ENCODE measurements at regions not wholly inside any gene's neighbourhood (a gene's known extent, or its start where the extent isn't known, plus 50 kb on each side); places are given as distances from the start of the nearest gene placed in this dataset.

GRCh38 chr21:24395320-24395923 lies 1211.9 kb downstream of the MRPL39 start:
- H3K27ac ChIP-seq (ENCODE audit: low read depth, low read length), result no peak overlapping the region
- H3K4me3 ChIP-seq (ENCODE audit: low read depth, low read length), result no peak overlapping the region
- H3K9ac ChIP-seq (ENCODE audit: low read length), result no peak overlapping the region
- no peaks in the 10 kb centered on the region for H3K9me3 ChIP-seq (ENCODE audit: control insufficient read depth, insufficient read depth, low read depth, low read length)
- H3K36me3 ChIP-seq (ENCODE audit: control insufficient read depth, insufficient read depth, low read length), result no peaks in the 10 kb centered on the region
- H3K27me3 ChIP-seq (ENCODE audit: control insufficient read depth, insufficient read depth, low read length), result no peaks in the 10 kb centered on the region
- H3K4me1 ChIP-seq (ENCODE audit: control insufficient read depth, insufficient read depth, low read length), result no peaks in the 10 kb centered on the region

GRCh38 chr21:24375201-24375600 lies 1232.1 kb downstream of the MRPL39 start:
- Histone ChIP-seq H3K4me3 (ENCODE audit: low read depth, low read length) (peak overlapping the region; percentile 4; the same call in 1 of the 2 replicates), H3K27ac (ENCODE audit: low read depth, low read length) (no peak overlapping the region; the same call in 1 of the 2 replicates), H3K36me3 (ENCODE audit: control insufficient read depth, insufficient read depth, low read length) (no peaks in the 10 kb centered on the region), H3K27me3 (ENCODE audit: control insufficient read depth, insufficient read depth, low read length) (no peaks in the 10 kb centered on the region), H3K4me1 (ENCODE audit: control insufficient read depth, insufficient read depth, low read length) (no peaks in the 10 kb centered on the region; the same call in 1 of the 2 replicates), H3K9ac (ENCODE audit: low read length) (peak overlapping the region; percentile 2), H3K9me3 (ENCODE audit: control insufficient read depth, insufficient read depth, low read depth, low read length) (no peaks in the 10 kb centered on the region; the same call in 1 of the 2 replicates)

- Histone ChIP-seq H3K4me1 (ENCODE audit: control insufficient read depth, insufficient read depth, low read length) (no peaks in the 10 kb centered on the region; the same call in 1 of the 2 replicates), H3K27ac (ENCODE audit: low read depth, low read length) (no peak overlapping the region), H3K4me3 (ENCODE audit: low read depth, low read length) (no peak overlapping the region), H3K36me3 (ENCODE audit: control insufficient read depth, insufficient read depth, low read length) (no peaks in the 10 kb centered on the region), H3K27me3 (ENCODE audit: control insufficient read depth, insufficient read depth, low read length) (no peaks in the 10 kb centered on the region), H3K9ac (ENCODE audit: low read length) (no peak overlapping the region), H3K9me3 (ENCODE audit: control insufficient read depth, insufficient read depth, low read depth, low read length) (no peaks in the 10 kb centered on the region; the same call in 1 of the 2 replicates)
Observed at GRCh38 chr21:24372506-24372905, 1234.8 kb downstream of the MRPL39 start.

- Histone ChIP-seq H3K9me3 (ENCODE audit: control insufficient read depth, insufficient read depth, low read depth, low read length) (no peaks in the 10 kb centered on the region), H3K9ac (ENCODE audit: low read length) (no peak overlapping the region), H3K4me1 (ENCODE audit: control insufficient read depth, insufficient read depth, low read length) (no peaks in the 10 kb centered on the region), H3K4me3 (ENCODE audit: low read depth, low read length) (no peak overlapping the region), H3K27ac (ENCODE audit: low read depth, low read length) (no peak overlapping the region), H3K36me3 (ENCODE audit: control insufficient read depth, insufficient read depth, low read length) (no peaks in the 10 kb centered on the region), H3K27me3 (ENCODE audit: control insufficient read depth, insufficient read depth, low read length) (no peaks in the 10 kb centered on the region)
Observed at GRCh38 chr21:24369746-24370145, 1237.5 kb downstream of the MRPL39 start.

GRCh38 chr21:24369278-24369677 lies 1238.0 kb downstream of the MRPL39 start:
- Histone ChIP-seq H3K27me3 (ENCODE audit: control insufficient read depth, insufficient read depth, low read length) (no peaks in the 10 kb centered on the region), H3K36me3 (ENCODE audit: control insufficient read depth, insufficient read depth, low read length) (no peaks in the 10 kb centered on the region), H3K4me3 (ENCODE audit: low read depth, low read length) (no peak overlapping the region), H3K9ac (ENCODE audit: low read length) (no peak overlapping the region), H3K4me1 (ENCODE audit: control insufficient read depth, insufficient read depth, low read length) (no peaks in the 10 kb centered on the region), H3K27ac (ENCODE audit: low read depth, low read length) (no peak overlapping the region), H3K9me3 (ENCODE audit: control insufficient read depth, insufficient read depth, low read depth, low read length) (no peaks in the 10 kb centered on the region)

GRCh38 chr21:24367936-24368335 lies 1239.3 kb downstream of the MRPL39 start:
- H3K9me3 ChIP-seq (ENCODE audit: control insufficient read depth, insufficient read depth, low read depth, low read length), result no peaks in the 10 kb centered on the region
- H3K4me3 ChIP-seq (ENCODE audit: low read depth, low read length), result no peak overlapping the region
- no peaks in the 10 kb centered on the region for H3K36me3 ChIP-seq (ENCODE audit: control insufficient read depth, insufficient read depth, low read length)
- H3K4me1 ChIP-seq (ENCODE audit: control insufficient read depth, insufficient read depth, low read length), result no peaks in the 10 kb centered on the region
- H3K27ac ChIP-seq (ENCODE audit: low read depth, low read length), result no peak overlapping the region
- H3K27me3 ChIP-seq (ENCODE audit: control insufficient read depth, insufficient read depth, low read length), result no peaks in the 10 kb centered on the region
- H3K9ac ChIP-seq (ENCODE audit: low read length), result no peak overlapping the region

- Histone ChIP-seq H3K36me3 (ENCODE audit: control insufficient read depth, insufficient read depth, low read length) (no peaks in the 10 kb centered on the region), H3K9me3 (ENCODE audit: control insufficient read depth, insufficient read depth, low read depth, low read length) (no peaks in the 10 kb centered on the region), H3K9ac (ENCODE audit: low read length) (no peak overlapping the region)
Observed at GRCh38 chr21:24353492-24353891, 1253.8 kb downstream of the MRPL39 start.

GRCh38 chr21:24339406-24339805 lies 1267.9 kb downstream of the MRPL39 start:
- Histone ChIP-seq H3K9ac (ENCODE audit: low read length) (no peak overlapping the region), H3K4me3 (ENCODE audit: low read depth, low read length) (no peak overlapping the region), H3K27me3 (ENCODE audit: control insufficient read depth, insufficient read depth, low read length) (no peaks in the 10 kb centered on the region), H3K36me3 (ENCODE audit: control insufficient read depth, insufficient read depth, low read length) (no peaks in the 10 kb centered on the region), H3K27ac (ENCODE audit: low read depth, low read length) (no peak overlapping the region), H3K9me3 (ENCODE audit: control insufficient read depth, insufficient read depth, low read depth, low read length) (no peaks in the 10 kb centered on the region), H3K4me1 (ENCODE audit: control insufficient read depth, insufficient read depth, low read length) (no peaks in the 10 kb centered on the region)

More at GRCh38 chr21:24353492-24353891, 1253.8 kb downstream of the MRPL39 start:
- H3K4me1 ChIP-seq (ENCODE audit: control insufficient read depth, insufficient read depth, low read length), result no peaks in the 10 kb centered on the region
- no peak overlapping the region for H3K4me3 ChIP-seq (ENCODE audit: low read depth, low read length)
- no peaks in the 10 kb centered on the region for H3K27me3 ChIP-seq (ENCODE audit: control insufficient read depth, insufficient read depth, low read length)
- H3K27ac ChIP-seq (ENCODE audit: low read depth, low read length), result no peak overlapping the region

GRCh38 chr21:24336491-24336890 lies 1270.8 kb downstream of the MRPL39 start:
- H3K4me3 ChIP-seq (ENCODE audit: low read depth, low read length), result no peak overlapping the region
- H3K27ac ChIP-seq (ENCODE audit: low read depth, low read length), result no peak overlapping the region
- no peaks in the 10 kb centered on the region for H3K9me3 ChIP-seq (ENCODE audit: control insufficient read depth, insufficient read depth, low read depth, low read length)
- H3K4me1 ChIP-seq (ENCODE audit: control insufficient read depth, insufficient read depth, low read length), result no peaks in the 10 kb centered on the region
- no peaks in the 10 kb centered on the region for H3K27me3 ChIP-seq (ENCODE audit: control insufficient read depth, insufficient read depth, low read length)
- H3K9ac ChIP-seq (ENCODE audit: low read length), result no peak overlapping the region
- no peaks in the 10 kb centered on the region for H3K36me3 ChIP-seq (ENCODE audit: control insufficient read depth, insufficient read depth, low read length)

GRCh38 chr21:24323536-24323935 lies 1283.7 kb downstream of the MRPL39 start:
- Histone ChIP-seq H3K9me3 (ENCODE audit: control insufficient read depth, insufficient read depth, low read depth, low read length) (peaks cover 3% of the 10 kb centered on the region; the same call in 1 of the 2 replicates), H3K27me3 (ENCODE audit: control insufficient read depth, insufficient read depth, low read length) (no peaks in the 10 kb centered on the region), H3K36me3 (ENCODE audit: control insufficient read depth, insufficient read depth, low read length) (no peaks in the 10 kb centered on the region), H3K9ac (ENCODE audit: low read length) (no peak overlapping the region), H3K27ac (ENCODE audit: low read depth, low read length) (no peak overlapping the region), H3K4me3 (ENCODE audit: low read depth, low read length) (no peak overlapping the region), H3K4me1 (ENCODE audit: control insufficient read depth, insufficient read depth, low read length) (no peaks in the 10 kb centered on the region)

GRCh38 chr21:24316277-24316922 lies 1290.9 kb downstream of the MRPL39 start:
- H3K36me3 ChIP-seq (ENCODE audit: control insufficient read depth, insufficient read depth, low read length), result no peaks in the 10 kb centered on the region
- H3K27ac ChIP-seq (ENCODE audit: low read depth, low read length), result no peak overlapping the region

More at GRCh38 chr21:24316277-24316922, 1290.9 kb downstream of the MRPL39 start:
- H3K4me3 ChIP-seq (ENCODE audit: low read depth, low read length), result no peak overlapping the region
- H3K27me3 ChIP-seq (ENCODE audit: control insufficient read depth, insufficient read depth, low read length), result no peaks in the 10 kb centered on the region
- H3K9me3 ChIP-seq (ENCODE audit: control insufficient read depth, insufficient read depth, low read depth, low read length), result no peaks in the 10 kb centered on the region
- H3K9ac ChIP-seq (ENCODE audit: low read length), result no peak overlapping the region
- no peaks in the 10 kb centered on the region for H3K4me1 ChIP-seq (ENCODE audit: control insufficient read depth, insufficient read depth, low read length)

All from HUES6 (cell line).